AG04450 (cell line): ENCODE measurements at regions not wholly inside any gene's neighbourhood (a gene's known extent, or its start where the extent isn't known, plus 50 kb on each side); places are given as distances from the start of the nearest gene placed in this dataset.

Source experiments
- CTCF ChIA-PET: fragments of 300-600, 350-600 bp; formaldehyde crosslinking; extraction: SDS; loops from one replicate; lab custom pipeline; 2022; ENCODE audit warnings: antibody characterized with exemption, inconsistent platforms; lab: Charles Lee
- POLR2A ChIA-PET: fragments of 350-600 bp; formaldehyde crosslinking; extraction: SDS; loops from one replicate; lab custom pipeline; 2021; ENCODE audit warnings: antibody characterized with exemption, inconsistent platforms; lab: Yijun Ruan, JAX
- DNase-seq: peaks from one replicate; pipeline ENCODE4 v3.0.0-alpha.2; 2011; ENCODE audit warnings: low read depth, low spot score
- H3K27ac ChIP-seq: one replicate; pipeline ENCODE4 v1.5.1; 2012; ENCODE audit warnings: low read depth, low read length, control low read depth
- H3K27me3 ChIP-seq: one replicate; pipeline ENCODE4 v1.6.0; 2012; ENCODE audit warnings: low read length; ENCODE audit not compliant: control insufficient read depth, insufficient read depth
- H3K4me3 ChIP-seq: 2 replicates; pipeline ENCODE4 v1.5.1; 2011; ENCODE audit warnings: mild to moderate bottlenecking, low read depth, low read length, control low read depth
- H3K9me3 ChIP-seq: 2 replicates; pipeline ENCODE4 v1.5.1; 2012; ENCODE audit warnings: low read length; ENCODE audit not compliant: control insufficient read depth, insufficient read depth
- TF ChIP-seq, protein P1 (sequence below): IDR thresholded peaks from 2 replicates; pipeline ENCODE4 v1.5.1; 2011; ENCODE audit warnings: low read depth, low read length, control low read depth, inconsistent platforms

- Histone ChIP-seq H3K9me3 (peaks cover 2% of the 10 kb centered on the region; the same call in 1 of the 2 replicates), H3K27me3 (no peaks in the 10 kb centered on the region), H3K4me3 (no peak overlapping the region), H3K27ac (no peak overlapping the region)
- no peak for DNase-seq
- CTCF ChIA-PET: no interaction called here
- TF ChIP-seq, protein P1, sequence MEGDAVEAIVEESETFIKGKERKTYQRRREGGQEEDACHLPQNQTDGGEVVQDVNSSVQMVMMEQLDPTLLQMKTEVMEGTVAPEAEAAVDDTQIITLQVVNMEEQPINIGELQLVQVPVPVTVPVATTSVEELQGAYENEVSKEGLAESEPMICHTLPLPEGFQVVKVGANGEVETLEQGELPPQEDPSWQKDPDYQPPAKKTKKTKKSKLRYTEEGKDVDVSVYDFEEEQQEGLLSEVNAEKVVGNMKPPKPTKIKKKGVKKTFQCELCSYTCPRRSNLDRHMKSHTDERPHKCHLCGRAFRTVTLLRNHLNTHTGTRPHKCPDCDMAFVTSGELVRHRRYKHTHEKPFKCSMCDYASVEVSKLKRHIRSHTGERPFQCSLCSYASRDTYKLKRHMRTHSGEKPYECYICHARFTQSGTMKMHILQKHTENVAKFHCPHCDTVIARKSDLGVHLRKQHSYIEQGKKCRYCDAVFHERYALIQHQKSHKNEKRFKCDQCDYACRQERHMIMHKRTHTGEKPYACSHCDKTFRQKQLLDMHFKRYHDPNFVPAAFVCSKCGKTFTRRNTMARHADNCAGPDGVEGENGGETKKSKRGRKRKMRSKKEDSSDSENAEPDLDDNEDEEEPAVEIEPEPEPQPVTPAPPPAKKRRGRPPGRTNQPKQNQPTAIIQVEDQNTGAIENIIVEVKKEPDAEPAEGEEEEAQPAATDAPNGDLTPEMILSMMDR: no peak
- POLR2A ChIA-PET: no interaction called here
Measured at GRCh38 chr9:117470455-117470854, 55.6 kb upstream of the ASTN2 start.

DNA sequence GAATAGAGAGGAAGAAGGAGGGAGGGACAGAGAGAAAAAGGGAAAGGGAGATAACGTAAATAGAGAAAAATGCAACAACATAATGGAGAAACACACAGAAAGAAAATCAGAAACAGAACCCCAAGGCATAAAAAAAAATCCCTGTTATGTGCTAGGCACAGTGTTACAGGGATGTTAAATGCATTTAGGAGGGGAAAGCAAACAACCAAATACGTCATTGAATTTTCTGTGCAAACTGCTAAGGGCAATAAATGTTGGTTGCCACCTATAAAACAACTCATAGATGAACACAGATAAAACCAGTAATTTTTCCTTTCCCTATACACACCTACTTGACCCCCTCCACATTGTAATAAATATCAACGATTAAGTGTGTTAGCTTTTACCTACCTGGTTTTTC, 51.3 kb upstream of the ASTN2 start:
- TF ChIP-seq, protein P1: no peak
- POLR2A ChIA-PET: no interaction called here
- Histone ChIP-seq H3K9me3 (peaks cover 6% of the 10 kb centered on the region; the same call in 1 of the 2 replicates), H3K27me3 (no peaks in the 10 kb centered on the region), H3K27ac (no peak overlapping the region), H3K4me3 (no peak overlapping the region)
- CTCF ChIA-PET: no interaction called here
- no peak for DNase-seq

DNA sequence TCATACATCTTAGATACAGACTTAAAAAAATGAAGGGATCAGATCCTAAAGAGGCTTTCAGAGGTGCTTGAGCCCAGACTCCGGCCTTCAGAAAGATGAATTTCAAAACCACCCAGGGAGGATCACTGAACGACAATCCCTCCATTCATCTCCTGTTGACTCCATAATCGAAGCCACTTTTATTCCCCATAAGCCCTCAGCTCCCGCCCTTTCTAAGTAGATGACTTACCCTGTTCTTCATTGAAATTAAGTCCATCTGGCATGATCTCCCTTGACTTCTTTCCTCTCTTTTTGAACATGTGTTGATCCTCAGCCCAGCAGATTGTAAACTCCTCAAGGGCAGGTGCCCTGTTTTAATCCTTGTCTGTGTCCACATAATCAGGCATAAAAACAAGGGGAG, 50.8 kb upstream of the ASTN2 start:
- CTCF ChIA-PET: no interaction called here
- no peak for DNase-seq
- POLR2A ChIA-PET: no interaction called here
- H3K4me3 ChIP-seq: no peak overlapping the region
- H3K27ac ChIP-seq: no peak overlapping the region
- TF ChIP-seq, protein P1: no peak
- no peaks in the 10 kb centered on the region for H3K27me3 ChIP-seq
- peaks cover 6% of the 10 kb centered on the region; the same call in 1 of the 2 replicates for H3K9me3 ChIP-seq

DNA sequence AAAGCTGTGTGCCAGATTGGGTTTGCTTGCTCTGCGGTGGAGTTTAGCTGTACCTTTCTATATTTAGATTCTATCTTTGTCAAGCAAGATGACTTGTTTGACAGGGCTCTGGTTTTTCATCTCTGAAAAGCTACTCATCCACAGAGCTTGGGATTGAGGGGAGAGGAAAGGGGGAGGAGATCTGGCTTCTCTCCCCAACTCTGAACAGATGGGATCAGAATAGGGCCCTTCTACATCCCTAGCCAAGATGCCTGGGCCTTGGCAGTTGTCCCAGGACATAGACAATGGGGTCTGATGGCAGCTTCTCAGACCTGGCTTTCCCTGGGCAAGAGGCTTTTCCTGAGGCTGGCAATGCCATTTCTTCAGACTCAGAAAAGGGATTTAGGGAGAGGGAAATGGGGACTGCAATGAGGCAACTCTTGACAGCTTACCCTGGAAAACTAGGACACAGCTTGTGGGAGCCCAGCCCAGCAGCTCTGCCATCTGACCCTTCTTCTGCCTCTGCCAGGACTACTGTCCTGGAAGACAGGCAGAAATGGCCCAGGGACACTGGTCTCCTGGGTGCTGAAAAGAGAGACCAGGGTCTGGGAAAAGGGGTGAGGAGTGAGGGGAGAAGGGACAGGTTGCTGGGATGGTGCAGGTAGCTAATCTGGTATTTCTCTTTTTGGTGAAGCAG, 50.2 kb upstream of the ASTN2 start:
- H3K27me3 ChIP-seq: no peaks in the 10 kb centered on the region
- H3K27ac ChIP-seq: no peak overlapping the region
- TF ChIP-seq, protein P1: no peak
- peaks cover 6% of the 10 kb centered on the region; the same call in 1 of the 2 replicates for H3K9me3 ChIP-seq
- no peak for DNase-seq
- ChIA-PET POLR2A (no interaction called here), CTCF (no interaction called here)
- no peak overlapping the region for H3K4me3 ChIP-seq
